Loucy (cell line): ENCODE measurements at regions not wholly inside any gene's neighbourhood (a gene's known extent, or its start where the extent isn't known, plus 50 kb on each side); places are given as distances from the start of the nearest gene placed in this dataset.

ENCODE experiments used
- EZH2phosphoT487 ChIP-seq: fragments of 200-600 bp; IDR thresholded peaks from 2 replicates; pipeline ENCODE4 v1.6.1; 2018; ENCODE audit warnings: antibody characterized with exemption, mild to moderate bottlenecking, moderate library complexity, borderline replicate concordance
- TF ChIP-seq, protein P1 (sequence below): fragments of 200-600 bp; sonication (generic); conservative IDR thresholded peaks from 2 replicates; pipeline ENCODE4 v1.5.1; 2014; ENCODE audit warnings: mild to moderate bottlenecking, antibody characterized with exemption, low read length

DNA sequence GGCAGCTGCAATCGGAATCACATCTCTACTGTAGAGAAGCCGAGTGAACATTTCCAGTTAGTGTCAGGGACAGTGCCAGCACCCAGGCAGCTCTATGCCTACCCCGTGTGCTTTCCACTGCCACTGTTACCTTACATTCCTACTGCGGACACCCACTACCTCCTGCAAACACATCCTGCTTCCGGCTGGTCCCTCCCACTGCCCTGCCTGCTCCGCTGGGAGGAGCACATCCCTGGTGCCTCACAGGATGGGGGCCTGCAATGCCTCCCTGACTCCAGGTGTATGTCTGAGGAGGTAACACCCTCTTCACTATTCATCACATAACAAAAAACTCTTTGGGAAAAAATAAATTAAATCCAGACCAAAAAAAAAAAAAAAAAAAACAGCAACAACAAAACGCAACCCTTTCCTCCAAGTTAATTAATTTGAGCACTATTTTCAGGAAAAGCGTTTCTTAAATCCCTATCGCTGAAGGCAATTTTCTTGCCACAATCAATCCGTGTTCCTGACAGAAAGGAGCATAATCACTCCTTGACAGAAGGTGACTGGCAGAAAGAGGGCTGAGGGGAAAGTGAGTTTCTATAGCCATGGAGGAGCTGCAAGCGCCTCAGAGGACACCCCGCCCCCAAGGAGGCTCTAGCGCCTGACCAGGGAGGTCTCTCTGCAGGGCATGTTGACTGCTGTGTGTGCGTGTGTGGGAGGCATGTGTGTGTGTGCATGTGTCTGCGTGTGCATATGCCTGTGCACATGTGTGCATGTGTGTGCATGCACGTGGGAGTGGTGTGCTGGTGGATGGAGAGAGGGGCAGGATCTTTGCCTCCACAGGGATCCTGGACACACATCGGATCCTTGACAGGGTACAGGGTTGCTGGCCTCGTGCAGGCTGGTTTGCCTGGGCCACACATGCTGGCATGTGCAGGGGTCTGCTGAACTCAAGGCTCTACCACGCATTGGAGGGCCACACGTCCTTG lies 134.8 kb upstream of the NTM start:
- TF ChIP-seq, protein P1, sequence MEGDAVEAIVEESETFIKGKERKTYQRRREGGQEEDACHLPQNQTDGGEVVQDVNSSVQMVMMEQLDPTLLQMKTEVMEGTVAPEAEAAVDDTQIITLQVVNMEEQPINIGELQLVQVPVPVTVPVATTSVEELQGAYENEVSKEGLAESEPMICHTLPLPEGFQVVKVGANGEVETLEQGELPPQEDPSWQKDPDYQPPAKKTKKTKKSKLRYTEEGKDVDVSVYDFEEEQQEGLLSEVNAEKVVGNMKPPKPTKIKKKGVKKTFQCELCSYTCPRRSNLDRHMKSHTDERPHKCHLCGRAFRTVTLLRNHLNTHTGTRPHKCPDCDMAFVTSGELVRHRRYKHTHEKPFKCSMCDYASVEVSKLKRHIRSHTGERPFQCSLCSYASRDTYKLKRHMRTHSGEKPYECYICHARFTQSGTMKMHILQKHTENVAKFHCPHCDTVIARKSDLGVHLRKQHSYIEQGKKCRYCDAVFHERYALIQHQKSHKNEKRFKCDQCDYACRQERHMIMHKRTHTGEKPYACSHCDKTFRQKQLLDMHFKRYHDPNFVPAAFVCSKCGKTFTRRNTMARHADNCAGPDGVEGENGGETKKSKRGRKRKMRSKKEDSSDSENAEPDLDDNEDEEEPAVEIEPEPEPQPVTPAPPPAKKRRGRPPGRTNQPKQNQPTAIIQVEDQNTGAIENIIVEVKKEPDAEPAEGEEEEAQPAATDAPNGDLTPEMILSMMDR: no peak
- TF ChIP-seq EZH2phosphoT487: no peak
